ENCODE measurements at regions not wholly inside any gene's neighbourhood (a gene's known extent, or its start where the extent isn't known, plus 50 kb on each side); places are given as distances from the start of the nearest gene placed in this dataset.

- no peak overlapping the region for H3K4me3 ChIP-seq (ENCODE audit: control extremely low read depth in 1 of 5, extremely low read depth in 1 of 5, insufficient read depth in 1 of 5, low read depth in 2 of 5, low read length in 4 of 5)
- no peaks in the 10 kb centered on the region for H3K27me3 ChIP-seq (replicated peaks in 1 of 4; ENCODE audit: control extremely low read depth in 1 of 4, control insufficient read depth in 3 of 4, insufficient read depth in 4 of 4, low read length in 3 of 4)
- peaks cover 0 to 6% (median 0%) of the 10 kb centered on the region in 3 donors for H3K9me3 ChIP-seq (ENCODE audit: control extremely low read depth in 1 of 3, control insufficient read depth in 2 of 3, insufficient read depth in 1 of 3, low read length in 2 of 3)
- no peak overlapping the region for H3K27ac ChIP-seq (ENCODE audit: low read length in 2 of 2)
- H4K20me1 ChIP-seq (ENCODE audit: control insufficient read depth, insufficient read depth, low read length, poor library complexity, severe bottlenecking) = no peaks in the 10 kb centered on the region
- no peak for TF ChIP-seq EZH2 (IDR thresholded peaks at IDR 0.05; ENCODE audit: borderline replicate concordance, insufficient read depth, low read depth, low read length, poor library complexity, severe bottlenecking)
- TF ChIP-seq, protein P1, sequence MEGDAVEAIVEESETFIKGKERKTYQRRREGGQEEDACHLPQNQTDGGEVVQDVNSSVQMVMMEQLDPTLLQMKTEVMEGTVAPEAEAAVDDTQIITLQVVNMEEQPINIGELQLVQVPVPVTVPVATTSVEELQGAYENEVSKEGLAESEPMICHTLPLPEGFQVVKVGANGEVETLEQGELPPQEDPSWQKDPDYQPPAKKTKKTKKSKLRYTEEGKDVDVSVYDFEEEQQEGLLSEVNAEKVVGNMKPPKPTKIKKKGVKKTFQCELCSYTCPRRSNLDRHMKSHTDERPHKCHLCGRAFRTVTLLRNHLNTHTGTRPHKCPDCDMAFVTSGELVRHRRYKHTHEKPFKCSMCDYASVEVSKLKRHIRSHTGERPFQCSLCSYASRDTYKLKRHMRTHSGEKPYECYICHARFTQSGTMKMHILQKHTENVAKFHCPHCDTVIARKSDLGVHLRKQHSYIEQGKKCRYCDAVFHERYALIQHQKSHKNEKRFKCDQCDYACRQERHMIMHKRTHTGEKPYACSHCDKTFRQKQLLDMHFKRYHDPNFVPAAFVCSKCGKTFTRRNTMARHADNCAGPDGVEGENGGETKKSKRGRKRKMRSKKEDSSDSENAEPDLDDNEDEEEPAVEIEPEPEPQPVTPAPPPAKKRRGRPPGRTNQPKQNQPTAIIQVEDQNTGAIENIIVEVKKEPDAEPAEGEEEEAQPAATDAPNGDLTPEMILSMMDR (IDR thresholded peaks at IDR 0.05) = no peak
- no peak overlapping the region for H3K4me2 ChIP-seq (replicated peaks; ENCODE audit: low read depth, low read length, poor library complexity, severe bottlenecking)
- POLR2A ChIA-PET = no interaction called here
- no peak for DNase-seq
- H3K9ac ChIP-seq (ENCODE audit: low read length) = no peak overlapping the region
- no peak for ATAC-seq (ENCODE audit: low read depth)
- no peaks in the 10 kb centered on the region for H3K36me3 ChIP-seq (replicated peaks in 1 of 2; ENCODE audit: control extremely low read depth in 1 of 2, control insufficient read depth in 1 of 2, extremely low read depth in 1 of 2, insufficient read depth in 2 of 2, low read length in 1 of 2)
- H3K4me1 ChIP-seq (ENCODE audit: control insufficient read depth in 2 of 2, insufficient read depth in 2 of 2, low read length in 2 of 2) = no peaks in the 10 kb centered on the region
- H2AFZ ChIP-seq (ENCODE audit: insufficient read depth, low read depth, low read length, poor library complexity, severe bottlenecking) = no peak overlapping the region
- Mint-ChIP-seq H3K9me3 (ENCODE audit: insufficient read depth) (no peaks in the 10 kb centered on the region), H3K27me3 (no peaks in the 10 kb centered on the region), H3K27ac (no peak overlapping the region), H3K4me1 (no peaks in the 10 kb centered on the region), H3K4me3 (no peak overlapping the region)
- 80% methylated on average over 1 of the region's 3 CpGs for WGBS (ENCODE audit: insufficient coverage)
- no peaks in the 10 kb centered on the region for H3K79me2 ChIP-seq (ENCODE audit: control insufficient read depth, insufficient read depth, low read length)
- CTCF ChIA-PET = no interaction called here
- intact Hi-C loops (cut with micrococcal nuclease) = no loop called here
Observed at GRCh38 chr7:46606761-46607160, 685.7 kb upstream of the IGFBP3 start.

GRCh38 chr7:46604241-46604661 is 683.2 kb upstream of the IGFBP3 start:
- H3K27ac ChIP-seq (ENCODE audit: low read length in 2 of 2) = no peak overlapping the region
- H3K4me3 ChIP-seq (ENCODE audit: control extremely low read depth in 1 of 5, extremely low read depth in 1 of 5, insufficient read depth in 1 of 5, low read depth in 2 of 5, low read length in 4 of 5) = no peak overlapping the region
- no peaks in the 10 kb centered on the region for H4K20me1 ChIP-seq (ENCODE audit: control insufficient read depth, insufficient read depth, low read length, poor library complexity, severe bottlenecking)
- no peak overlapping the region for H3K4me3 Mint-ChIP-seq
- TF ChIP-seq, protein P1 (IDR thresholded peaks at IDR 0.05) = no peak
- no peak for TF ChIP-seq EZH2 (IDR thresholded peaks at IDR 0.05; ENCODE audit: borderline replicate concordance, insufficient read depth, low read depth, low read length, poor library complexity, severe bottlenecking)
- intact Hi-C loops (cut with micrococcal nuclease) = no loop called here
- H3K36me3 ChIP-seq (replicated peaks in 1 of 2; ENCODE audit: control extremely low read depth in 1 of 2, control insufficient read depth in 1 of 2, extremely low read depth in 1 of 2, insufficient read depth in 2 of 2, low read length in 1 of 2) = no peaks in the 10 kb centered on the region
- H3K4me1 Mint-ChIP-seq = no peaks in the 10 kb centered on the region
- H2AFZ ChIP-seq (ENCODE audit: insufficient read depth, low read depth, low read length, poor library complexity, severe bottlenecking) = no peak overlapping the region
- no peaks in the 10 kb centered on the region for H3K27me3 Mint-ChIP-seq
- CTCF ChIA-PET = no interaction called here
- H3K9me3 ChIP-seq (ENCODE audit: control extremely low read depth in 1 of 3, control insufficient read depth in 2 of 3, insufficient read depth in 1 of 3, low read length in 2 of 3) = peaks cover 0 to 6% (median 0%) of the 10 kb centered on the region in 3 donors
- POLR2A ChIA-PET = no interaction called here
- H3K4me2 ChIP-seq (replicated peaks; ENCODE audit: low read depth, low read length, poor library complexity, severe bottlenecking) = no peak overlapping the region
- no CpG with 5 or more reads among the region's 3 CpGs for WGBS (ENCODE audit: insufficient coverage)
- H3K9ac ChIP-seq (ENCODE audit: low read length) = no peak overlapping the region
- no peaks in the 10 kb centered on the region for H3K4me1 ChIP-seq (ENCODE audit: control insufficient read depth in 2 of 2, insufficient read depth in 2 of 2, low read length in 2 of 2)
- ATAC-seq (ENCODE audit: low read depth) = no peak
- no peak overlapping the region for H3K27ac Mint-ChIP-seq
- H3K9me3 Mint-ChIP-seq (ENCODE audit: insufficient read depth) = no peaks in the 10 kb centered on the region
- no peaks in the 10 kb centered on the region for H3K79me2 ChIP-seq (ENCODE audit: control insufficient read depth, insufficient read depth, low read length)
- no peaks in the 10 kb centered on the region for H3K27me3 ChIP-seq (replicated peaks in 1 of 4; ENCODE audit: control extremely low read depth in 1 of 4, control insufficient read depth in 3 of 4, insufficient read depth in 4 of 4, low read length in 3 of 4)
- DNase-seq = no peak
